ENCODE measurements at regions not wholly inside any gene's neighbourhood (a gene's known extent, or its start where the extent isn't known, plus 50 kb on each side); places are given as distances from the start of the nearest gene placed in this dataset.

DNA sequence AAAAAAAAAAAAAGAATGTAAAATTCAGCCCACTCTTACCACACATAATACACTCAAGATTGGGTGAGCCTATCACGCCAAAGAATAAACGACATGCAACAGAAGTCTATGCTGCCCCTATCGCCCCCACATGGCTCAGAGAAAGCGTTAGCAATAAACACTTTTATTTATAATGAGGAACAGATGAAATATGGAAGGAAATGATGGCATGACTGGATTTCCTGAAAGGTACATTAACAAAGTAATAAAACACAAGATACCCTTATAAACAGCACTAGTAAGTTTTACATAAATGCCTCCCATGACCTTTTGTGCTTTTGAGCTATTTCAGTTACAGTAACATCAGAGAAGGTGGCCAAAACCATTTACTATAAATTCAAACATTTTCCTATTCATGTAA, 71.4 kb upstream of the SCAF8 start:
- no peaks in the 10 kb centered on the region for H3K36me3 Mint-ChIP-seq (ENCODE audit: low read depth)
- no peaks in the 10 kb centered on the region for H3K4me1 Mint-ChIP-seq
- H3K4me3 Mint-ChIP-seq = no peak overlapping the region
- no peak for DNase-seq
- POLR2A ChIA-PET = no interaction called here
- H3K27me3 Mint-ChIP-seq = peaks cover 6% of the 10 kb centered on the region
- no peak overlapping the region for H3K27ac Mint-ChIP-seq
- CTCF ChIA-PET = interaction anchor here (0.6 kb wide), 1 partner anchor 313 kb away, joined by 5 read pairs; no protein-coding TSS in a partner anchor
- no peaks in the 10 kb centered on the region for H3K9me3 Mint-ChIP-seq

DNA sequence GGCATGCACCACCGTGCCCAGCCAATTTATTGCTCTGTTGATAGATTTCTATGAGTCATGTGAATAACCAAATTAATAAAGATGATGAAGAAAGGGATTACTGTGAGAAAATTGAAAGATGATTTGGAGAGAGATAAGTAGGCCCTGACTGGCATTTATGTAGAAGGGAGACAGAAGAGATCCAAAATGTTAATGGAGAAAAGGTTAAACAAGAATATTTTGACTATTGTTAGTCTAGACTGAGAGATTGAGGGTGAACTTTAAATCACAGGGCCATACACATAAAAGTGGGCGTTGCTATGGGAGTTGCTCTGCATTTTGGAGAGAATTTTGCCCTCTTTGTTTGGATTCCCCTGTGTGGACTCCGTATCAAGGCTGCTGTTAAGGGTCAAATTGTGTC, 68.9 kb upstream of the SCAF8 start:
- CTCF ChIA-PET = no interaction called here
- Mint-ChIP-seq H3K4me3 (no peak overlapping the region), H3K36me3 (ENCODE audit: low read depth) (no peaks in the 10 kb centered on the region), H3K27me3 (peaks cover 6% of the 10 kb centered on the region), H3K4me1 (no peaks in the 10 kb centered on the region), H3K27ac (no peak overlapping the region), H3K9me3 (no peaks in the 10 kb centered on the region)
- no peak for DNase-seq
- POLR2A ChIA-PET = no interaction called here

DNA sequence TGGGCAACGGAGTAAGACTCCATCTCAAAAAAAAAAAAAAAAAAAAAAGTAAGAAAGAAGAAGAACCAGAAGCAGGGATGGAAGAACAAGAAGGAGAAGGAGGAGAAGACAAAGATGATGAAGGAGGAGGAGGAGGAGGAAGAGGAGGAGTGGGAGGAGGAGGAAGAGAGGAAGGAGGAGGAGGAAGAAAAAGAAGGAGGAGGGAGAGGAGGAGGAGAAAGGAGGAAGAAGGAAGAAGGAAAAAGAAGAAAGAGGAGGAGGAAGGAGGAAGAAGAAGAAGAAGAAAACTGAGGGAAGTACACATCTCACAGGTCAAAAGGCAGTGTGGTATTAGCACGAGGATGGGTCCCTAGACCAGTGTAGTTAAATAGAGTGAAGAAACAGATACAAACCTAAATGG, 65.1 kb upstream of the SCAF8 start:
- DNase-seq = no peak
- H3K4me3 Mint-ChIP-seq = no peak overlapping the region
- H3K4me1 Mint-ChIP-seq = no peaks in the 10 kb centered on the region
- ChIA-PET POLR2A (no interaction called here), CTCF (no interaction called here)
- no peak overlapping the region for H3K27ac Mint-ChIP-seq
- H3K36me3 Mint-ChIP-seq (ENCODE audit: low read depth) = no peaks in the 10 kb centered on the region
- H3K9me3 Mint-ChIP-seq = no peaks in the 10 kb centered on the region
- peaks cover 3% of the 10 kb centered on the region for H3K27me3 Mint-ChIP-seq

DNA sequence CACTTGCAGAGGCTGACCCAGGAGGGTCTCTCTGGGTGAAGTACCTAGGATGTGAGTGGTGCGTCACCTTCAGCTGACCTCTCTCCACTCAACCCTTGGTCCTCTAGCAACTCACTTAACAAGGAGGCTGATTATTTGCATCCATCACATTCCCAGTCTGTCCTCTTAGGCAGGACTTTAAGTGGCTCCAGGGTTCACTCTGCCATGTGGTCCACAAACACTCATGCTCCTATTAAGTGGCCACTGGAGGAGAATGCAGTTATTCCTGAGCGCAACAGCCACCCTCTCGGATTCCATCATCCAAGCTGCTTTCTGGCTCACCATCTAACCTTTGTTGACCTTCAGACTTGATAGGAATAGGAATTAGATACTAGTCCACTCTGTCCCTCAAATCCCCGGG, 61.1 kb upstream of the SCAF8 start:
- DNase-seq = no peak
- POLR2A ChIA-PET = no interaction called here
- no peaks in the 10 kb centered on the region for H3K27me3 Mint-ChIP-seq
- no peak overlapping the region for H3K27ac Mint-ChIP-seq
- no peaks in the 10 kb centered on the region for H3K9me3 Mint-ChIP-seq
- no peaks in the 10 kb centered on the region for H3K4me1 Mint-ChIP-seq
- H3K4me3 Mint-ChIP-seq = no peak overlapping the region
- CTCF ChIA-PET = no interaction called here
- H3K36me3 Mint-ChIP-seq (ENCODE audit: low read depth) = no peaks in the 10 kb centered on the region

DNA sequence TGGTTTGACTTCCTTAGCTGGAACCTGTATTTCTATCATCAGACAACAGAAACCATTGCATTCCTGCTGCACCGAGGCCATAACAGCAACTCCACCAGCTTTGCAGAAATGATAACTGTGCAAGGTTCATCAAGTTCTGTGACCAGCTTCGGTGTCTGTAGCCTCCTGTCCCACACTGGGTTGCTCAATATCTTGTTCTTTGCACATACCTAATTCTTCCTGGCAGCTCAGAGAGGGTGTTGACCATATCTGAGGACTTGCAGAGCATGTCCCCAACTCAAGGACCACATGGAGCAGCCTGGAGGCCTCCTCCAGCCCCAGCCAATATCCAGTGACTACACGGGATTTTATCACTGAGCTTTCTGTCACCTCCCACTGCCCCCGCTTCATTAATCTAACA, 59.3 kb upstream of the SCAF8 start:
- no peaks in the 10 kb centered on the region for H3K4me1 Mint-ChIP-seq
- no peak for DNase-seq
- no peak overlapping the region for H3K27ac Mint-ChIP-seq
- H3K27me3 Mint-ChIP-seq = no peaks in the 10 kb centered on the region
- POLR2A ChIA-PET = no interaction called here
- no peaks in the 10 kb centered on the region for H3K36me3 Mint-ChIP-seq (ENCODE audit: low read depth)
- H3K4me3 Mint-ChIP-seq = no peak overlapping the region
- H3K9me3 Mint-ChIP-seq = no peaks in the 10 kb centered on the region
- CTCF ChIA-PET = interaction anchor here (0.9 to 5.0 kb wide), 4 partner anchors 16 to 196 kb away, joined by 3 to 111 read pairs (median 6); no protein-coding TSS in a partner anchor

DNA sequence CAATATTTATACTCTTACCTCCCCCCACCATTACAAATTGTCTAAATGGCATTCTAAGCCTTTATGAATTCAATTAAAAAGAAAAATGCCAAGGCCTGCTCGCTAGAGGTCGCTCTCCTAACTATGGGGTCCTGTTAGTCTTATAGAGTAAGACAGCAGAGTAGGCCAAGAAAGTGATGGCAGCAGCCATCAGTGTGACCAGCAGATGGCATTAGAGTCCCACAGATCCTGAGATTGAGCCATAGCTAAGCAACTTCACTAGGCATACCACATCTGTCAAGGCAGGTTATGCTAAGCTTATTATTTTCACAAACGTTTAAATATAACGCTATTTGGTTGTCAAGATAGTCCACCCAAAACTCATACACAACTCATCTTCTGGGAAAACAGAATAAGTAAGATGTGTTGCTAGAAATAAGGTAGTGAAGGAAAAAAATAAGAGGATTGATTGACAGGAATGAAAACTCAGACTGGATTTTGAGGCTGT, 57.6 kb upstream of the SCAF8 start:
- Mint-ChIP-seq H3K4me3 (no peak overlapping the region), H3K9me3 (no peaks in the 10 kb centered on the region), H3K36me3 (ENCODE audit: low read depth) (no peaks in the 10 kb centered on the region), H3K4me1 (no peaks in the 10 kb centered on the region), H3K27ac (no peak overlapping the region), H3K27me3 (no peaks in the 10 kb centered on the region)
- ChIA-PET POLR2A (interaction anchor here (1.3 kb wide), 1 partner anchor 130 kb away, joined by 4 read pairs; no protein-coding TSS in a partner anchor), CTCF (interaction anchor here (0.6 to 5.0 kb wide), 38 partner anchors 9 to 522 kb away, joined by 3 to 111 read pairs (median 3); no protein-coding TSS in a partner anchor)
- peak; percentile 89 for DNase-seq

DNA sequence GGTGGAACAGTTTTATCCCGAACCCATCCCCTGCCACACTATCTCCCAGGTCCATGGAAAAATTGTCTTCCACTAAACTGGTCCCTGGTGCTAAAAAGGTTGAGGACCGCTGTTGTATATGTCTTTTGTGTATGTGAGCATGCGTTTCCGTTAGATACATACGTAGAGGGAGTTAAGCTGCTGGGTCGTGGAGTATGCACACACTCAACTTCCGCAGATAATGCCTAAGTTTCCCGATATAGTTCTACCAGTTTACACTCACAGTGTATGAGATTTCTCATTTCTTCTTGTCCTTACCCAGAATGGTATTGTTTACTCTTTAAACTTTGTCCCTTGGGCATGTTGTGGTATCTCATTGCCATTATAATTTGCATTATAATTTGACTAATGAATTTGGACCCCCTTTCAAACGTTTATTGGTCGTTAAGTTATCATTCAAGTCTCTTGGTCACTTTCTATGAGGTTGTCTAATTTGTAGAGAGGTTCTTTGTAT, 50.5 kb upstream of the SCAF8 start:
- Mint-ChIP-seq H3K36me3 (ENCODE audit: low read depth) (no peaks in the 10 kb centered on the region), H3K4me1 (peaks cover 6% of the 10 kb centered on the region), H3K27me3 (peaks cover 12% of the 10 kb centered on the region), H3K4me3 (no peak overlapping the region), H3K27ac (no peak overlapping the region), H3K9me3 (no peaks in the 10 kb centered on the region)
- POLR2A ChIA-PET = no interaction called here
- CTCF ChIA-PET = no interaction called here
- no peak for DNase-seq

All from activated CD4-positive, alpha-beta memory T cell treated with anti-CD3 and anti-CD28 coated beads, Interleukin-2, amount 10 ng/mL, durations not matched to agents 7 days and 5 days (primary cell).